Loucy (cell line): ENCODE measurements at regions not wholly inside any gene's neighbourhood (a gene's known extent, or its start where the extent isn't known, plus 50 kb on each side); places are given as distances from the start of the nearest gene placed in this dataset.

Experiments used
- EZH2phosphoT487 ChIP-seq: fragments of 200-600 bp; IDR thresholded peaks from 2 replicates; pipeline ENCODE4 v1.6.1; 2018; ENCODE audit warnings: antibody characterized with exemption, mild to moderate bottlenecking, moderate library complexity, borderline replicate concordance
- TF ChIP-seq, protein P1 (sequence below): fragments of 200-600 bp; sonication (generic); conservative IDR thresholded peaks from 2 replicates; pipeline ENCODE4 v1.5.1; 2014; ENCODE audit warnings: mild to moderate bottlenecking, antibody characterized with exemption, low read length

DNA sequence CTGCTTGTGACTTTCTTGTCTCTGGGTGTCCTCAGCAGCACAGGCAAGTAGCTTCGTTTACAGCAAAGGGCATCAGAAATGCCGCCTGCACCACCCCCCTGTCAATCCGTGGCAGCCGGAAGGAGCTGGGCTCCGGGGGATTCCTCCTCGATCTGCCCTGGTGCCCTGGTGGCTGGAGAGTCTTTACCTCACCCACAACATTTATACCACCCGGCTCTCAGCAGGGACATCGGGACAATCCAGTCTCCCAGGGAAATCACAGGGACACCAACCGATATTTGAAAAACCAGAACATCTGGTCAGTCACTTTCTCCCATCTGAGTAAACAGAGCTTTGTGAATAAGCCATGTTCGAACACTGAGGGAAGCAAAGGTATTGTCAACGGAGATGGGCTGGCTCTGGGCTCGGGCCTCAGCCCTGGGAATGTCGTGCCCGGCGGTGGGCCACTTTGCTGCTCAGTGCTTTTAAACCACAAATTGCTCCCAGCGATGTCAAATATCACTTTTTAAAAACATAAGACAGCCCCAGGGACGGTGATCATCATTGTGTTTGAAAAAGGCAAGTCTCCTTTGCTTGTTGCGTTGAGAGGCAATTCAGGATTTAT lies 210.0 kb upstream of the SALL3 start:
- TF ChIP-seq, protein P1, sequence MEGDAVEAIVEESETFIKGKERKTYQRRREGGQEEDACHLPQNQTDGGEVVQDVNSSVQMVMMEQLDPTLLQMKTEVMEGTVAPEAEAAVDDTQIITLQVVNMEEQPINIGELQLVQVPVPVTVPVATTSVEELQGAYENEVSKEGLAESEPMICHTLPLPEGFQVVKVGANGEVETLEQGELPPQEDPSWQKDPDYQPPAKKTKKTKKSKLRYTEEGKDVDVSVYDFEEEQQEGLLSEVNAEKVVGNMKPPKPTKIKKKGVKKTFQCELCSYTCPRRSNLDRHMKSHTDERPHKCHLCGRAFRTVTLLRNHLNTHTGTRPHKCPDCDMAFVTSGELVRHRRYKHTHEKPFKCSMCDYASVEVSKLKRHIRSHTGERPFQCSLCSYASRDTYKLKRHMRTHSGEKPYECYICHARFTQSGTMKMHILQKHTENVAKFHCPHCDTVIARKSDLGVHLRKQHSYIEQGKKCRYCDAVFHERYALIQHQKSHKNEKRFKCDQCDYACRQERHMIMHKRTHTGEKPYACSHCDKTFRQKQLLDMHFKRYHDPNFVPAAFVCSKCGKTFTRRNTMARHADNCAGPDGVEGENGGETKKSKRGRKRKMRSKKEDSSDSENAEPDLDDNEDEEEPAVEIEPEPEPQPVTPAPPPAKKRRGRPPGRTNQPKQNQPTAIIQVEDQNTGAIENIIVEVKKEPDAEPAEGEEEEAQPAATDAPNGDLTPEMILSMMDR = no peak
- no peak for TF ChIP-seq EZH2phosphoT487
